Keratinocyte (primary cell): ENCODE measurements at regions not wholly inside any gene's neighbourhood (a gene's known extent, or its start where the extent isn't known, plus 50 kb on each side); places are given as distances from the start of the nearest gene placed in this dataset.

ENCODE experiments used
- DNase-seq: peaks from one replicate; pipeline ENCODE4 v3.0.0-alpha.2; 2011; ENCODE audit warnings: low read depth, missing footprints, low spot score
- FAIRE-seq: peaks from 2 replicates; lab custom pipeline; 2011; peaks lifted over from hg19 to GRCh38; lab: Jason Lieb, UNC
- H2AFZ ChIP-seq: 2 replicates; pipeline ENCODE4 v1.6.0; 2012; ENCODE audit warnings: low read length, control low read depth, inconsistent platforms; ENCODE audit not compliant: control insufficient read depth
- H3K27ac ChIP-seq: 2 replicates; pipeline ENCODE4 v1.5.1; 2011; ENCODE audit warnings: low read length; ENCODE audit not compliant: control insufficient read depth, insufficient read depth
- H3K27me3 ChIP-seq: 3 replicates; pipeline ENCODE4 v1.6.0; 2011; ENCODE audit warnings: low read length; ENCODE audit not compliant: control insufficient read depth, insufficient read depth; ENCODE audit errors: extremely low read depth
- H3K36me3 ChIP-seq, 2 experiments: 2 replicates in 1 of 2; 3 replicates in 1 of 2; pipeline ENCODE4 v1.5.1; 2011; ENCODE audit warnings: low read length in 2 of 2, mild to moderate bottlenecking in 1 of 2; ENCODE audit not compliant: control insufficient read depth in 2 of 2, insufficient read depth in 2 of 2; ENCODE audit errors: extremely low read depth in 1 of 2
- H3K4me1 ChIP-seq: 3 replicates; pipeline ENCODE4 v1.5.1; 2011; ENCODE audit warnings: low read length; ENCODE audit not compliant: control insufficient read depth, insufficient read depth; ENCODE audit errors: extremely low read depth
- H3K4me2 ChIP-seq: 3 replicates; pipeline ENCODE4 v1.6.0; 2011; ENCODE audit warnings: low read depth, low read length; ENCODE audit not compliant: control insufficient read depth, insufficient read depth; ENCODE audit errors: extremely low read depth
- H3K4me3 ChIP-seq, 3 experiments: fragments of 200-600 bp in 1 of 3; sonication (generic) in 1 of 3; 2 replicates in 2 of 3; 3 replicates in 1 of 3; pipeline ENCODE4 v1.5.1; 2011 to 2016; ENCODE audit warnings: low read length in 3 of 3, mild to moderate bottlenecking in 3 of 3, control low read depth in 2 of 3, inconsistent platforms in 1 of 3, low read depth in 1 of 3, mixed read lengths in 1 of 3, mixed run types in 1 of 3, moderate library complexity in 1 of 3; ENCODE audit not compliant: control insufficient read depth in 2 of 3, insufficient read depth in 2 of 3; ENCODE audit errors: extremely low read depth in 1 of 3
- H3K79me2 ChIP-seq: 2 replicates; pipeline ENCODE4 v1.6.0; 2012; ENCODE audit warnings: low read length; ENCODE audit not compliant: control insufficient read depth, insufficient read depth
- H3K9ac ChIP-seq: 3 replicates; pipeline ENCODE4 v1.6.0; 2011; ENCODE audit warnings: low read length; ENCODE audit not compliant: control insufficient read depth, insufficient read depth; ENCODE audit errors: extremely low read depth
- H3K9me1 ChIP-seq: 3 replicates; pipeline ENCODE4 v1.6.0; 2011; ENCODE audit warnings: low read length; ENCODE audit not compliant: control insufficient read depth, insufficient read depth; ENCODE audit errors: extremely low read depth
- H3K9me3 ChIP-seq: 2 replicates; pipeline ENCODE4 v1.5.1; 2012; ENCODE audit warnings: low read depth, low read length; ENCODE audit not compliant: control insufficient read depth
- H4K20me1 ChIP-seq: 3 replicates; pipeline ENCODE4 v1.6.0; 2011; ENCODE audit warnings: low read length; ENCODE audit not compliant: control insufficient read depth, insufficient read depth; ENCODE audit errors: extremely low read depth
- EZH2 ChIP-seq: IDR thresholded peaks from one replicate; pipeline ENCODE4 v1.6.1; 2012; ENCODE audit warnings: inconsistent platforms, mild to moderate bottlenecking, low read length, moderate library complexity
- dilution Hi-C: fragments of 300-500 bp; cut with MboI; formaldehyde crosslinking; loops from one replicate; pipeline ENCODE4 v1.7.0; 2020; ENCODE audit warnings: low sequenced_read_pairs; ENCODE audit not compliant: extremely low pct_ligation_motif_present
- TF ChIP-seq, protein P1 (sequence below), 3 experiments: IDR thresholded peaks in 1 of 3; conservative IDR thresholded peaks in 1 of 3; optimal IDR thresholded peaks in 1 of 3; 2 replicates in 2 of 3; 3 replicates in 1 of 3; pipeline versions ENCODE3 to v1.5.1; 2011; ENCODE audit warnings: low read length in 3 of 3, mild to moderate bottlenecking in 3 of 3, moderate library complexity in 2 of 3, control low read depth in 1 of 3, inconsistent platforms in 1 of 3; ENCODE audit not compliant: insufficient read depth in 2 of 3; ENCODE audit errors: extremely low read depth in 1 of 3

DNA sequence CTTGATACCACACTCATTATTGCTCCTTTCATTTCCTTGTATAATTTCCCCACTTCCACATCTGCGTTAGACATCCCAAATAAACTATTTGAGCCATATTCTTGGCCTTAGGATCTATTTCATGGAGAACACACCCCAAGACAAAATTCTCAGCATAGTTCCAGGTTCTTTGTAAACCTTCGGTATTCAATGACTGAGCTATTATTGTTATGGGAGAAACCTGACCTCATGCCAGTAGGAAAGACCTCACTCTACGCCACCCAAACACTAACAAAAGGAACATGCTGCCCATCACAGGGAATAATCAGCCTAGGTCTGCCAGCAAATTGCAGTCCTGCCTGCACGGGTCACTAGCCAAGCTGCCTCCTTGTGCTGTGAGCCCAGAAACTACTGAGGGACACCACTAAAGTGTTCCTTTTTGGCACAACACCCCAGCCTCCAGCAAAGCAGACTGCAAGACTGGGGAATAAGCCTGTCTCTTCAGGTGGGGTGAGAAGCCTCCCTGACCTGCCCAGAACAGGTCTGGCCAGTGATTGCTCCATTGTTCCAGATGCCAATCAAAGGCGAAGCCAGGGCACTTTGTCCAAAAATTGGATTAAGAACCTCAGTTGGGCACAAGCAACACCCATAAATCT lies 371.8 kb downstream of the MAFB start:
- H3K9ac ChIP-seq, result no peak overlapping the region
- no peak overlapping the region for H3K4me3 ChIP-seq
- DNase-seq, result no peak
- H3K9me1 ChIP-seq, result no peaks in the 10 kb centered on the region
- peaks cover 8% of the 10 kb centered on the region for H3K27me3 ChIP-seq
- H3K27ac ChIP-seq, result no peak overlapping the region
- H3K9me3 ChIP-seq, result no peaks in the 10 kb centered on the region
- TF ChIP-seq, protein P1, sequence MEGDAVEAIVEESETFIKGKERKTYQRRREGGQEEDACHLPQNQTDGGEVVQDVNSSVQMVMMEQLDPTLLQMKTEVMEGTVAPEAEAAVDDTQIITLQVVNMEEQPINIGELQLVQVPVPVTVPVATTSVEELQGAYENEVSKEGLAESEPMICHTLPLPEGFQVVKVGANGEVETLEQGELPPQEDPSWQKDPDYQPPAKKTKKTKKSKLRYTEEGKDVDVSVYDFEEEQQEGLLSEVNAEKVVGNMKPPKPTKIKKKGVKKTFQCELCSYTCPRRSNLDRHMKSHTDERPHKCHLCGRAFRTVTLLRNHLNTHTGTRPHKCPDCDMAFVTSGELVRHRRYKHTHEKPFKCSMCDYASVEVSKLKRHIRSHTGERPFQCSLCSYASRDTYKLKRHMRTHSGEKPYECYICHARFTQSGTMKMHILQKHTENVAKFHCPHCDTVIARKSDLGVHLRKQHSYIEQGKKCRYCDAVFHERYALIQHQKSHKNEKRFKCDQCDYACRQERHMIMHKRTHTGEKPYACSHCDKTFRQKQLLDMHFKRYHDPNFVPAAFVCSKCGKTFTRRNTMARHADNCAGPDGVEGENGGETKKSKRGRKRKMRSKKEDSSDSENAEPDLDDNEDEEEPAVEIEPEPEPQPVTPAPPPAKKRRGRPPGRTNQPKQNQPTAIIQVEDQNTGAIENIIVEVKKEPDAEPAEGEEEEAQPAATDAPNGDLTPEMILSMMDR (optimal IDR thresholded peaks at IDR 0.05 in 1 of 3, IDR thresholded peaks at IDR 0.05 in 1 of 3, conservative IDR thresholded peaks at IDR 0.05 in 1 of 3; ENCODE audit: extremely low read depth in 1 of 3, insufficient read depth in 2 of 3, low read length in 3 of 3), result no peak
- no peak for TF ChIP-seq EZH2
- FAIRE-seq, result no peak
- H3K79me2 ChIP-seq, result no peaks in the 10 kb centered on the region
- no peak overlapping the region for H3K4me2 ChIP-seq
- H4K20me1 ChIP-seq, result no peaks in the 10 kb centered on the region
- H2AFZ ChIP-seq, result no peak overlapping the region
- H3K36me3 ChIP-seq, result no peaks in the 10 kb centered on the region
- H3K4me1 ChIP-seq, result no peaks in the 10 kb centered on the region
- dilution Hi-C loops, result no loop called here

DNA sequence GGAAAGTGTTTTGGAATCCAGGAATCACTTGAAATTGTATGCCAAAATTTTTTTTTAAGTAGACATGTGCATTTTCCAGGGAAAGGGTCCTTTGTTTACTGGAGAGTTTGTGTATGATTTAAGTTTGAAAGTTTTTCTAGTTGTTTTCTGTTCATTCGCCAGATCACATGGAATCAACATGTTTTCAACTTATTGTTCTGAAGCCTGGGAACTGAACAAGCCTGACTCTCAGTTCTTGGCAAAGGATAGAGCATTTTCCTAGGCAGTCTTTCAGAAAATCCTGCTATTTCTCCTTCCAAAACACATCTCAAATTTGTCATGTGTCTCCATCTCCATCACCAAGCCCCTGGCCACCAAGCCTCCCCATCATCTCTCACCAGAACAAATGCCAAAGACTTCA lies 374.8 kb downstream of the MAFB start:
- FAIRE-seq (no peak), DNase-seq (no peak)

More for the DNA sequence above, 374.8 kb downstream of the MAFB start:
- Histone ChIP-seq H3K4me2 (no peak overlapping the region), H3K27ac (no peak overlapping the region), H3K9ac (no peak overlapping the region), H3K4me1 (no peaks in the 10 kb centered on the region), H2AFZ (no peak overlapping the region), H3K79me2 (no peaks in the 10 kb centered on the region), H3K27me3 (peaks cover 8% of the 10 kb centered on the region), H3K9me3 (no peaks in the 10 kb centered on the region), H3K36me3 (no peaks in the 10 kb centered on the region), H4K20me1 (no peaks in the 10 kb centered on the region), H3K9me1 (no peaks in the 10 kb centered on the region), H3K4me3 (no peak overlapping the region)
- dilution Hi-C loops, result no loop called here
- TF ChIP-seq EZH2, result no peak
- TF ChIP-seq, protein P1 (optimal IDR thresholded peaks at IDR 0.05 in 1 of 3, IDR thresholded peaks at IDR 0.05 in 1 of 3, conservative IDR thresholded peaks at IDR 0.05 in 1 of 3; ENCODE audit: extremely low read depth in 1 of 3, insufficient read depth in 2 of 3, low read length in 3 of 3), result no peak
